Stomach (tissue), 4 donors: ENCODE measurements at regions not wholly inside any gene's neighbourhood (a gene's known extent, or its start where the extent isn't known, plus 50 kb on each side); places are given as distances from the start of the nearest gene placed in this dataset.

ENCODE experiments used
- CTCF ChIP-seq, 7 experiments: fragments of 450-650 bp in 4 of 7; fragments of 200-600 bp in 3 of 7; sonication (generic) in 3 of 7; IDR thresholded peaks; one replicate each; pipeline ENCODE4 v1.5.1; 2016 to 2019; ENCODE audit warnings: antibody characterized with exemption in 7 of 7, control low read depth in 2 of 7, mild to moderate bottlenecking in 1 of 7
- POLR2A ChIP-seq, 4 donors: fragments of 450-650 bp; IDR thresholded peaks; one replicate each; pipeline ENCODE4 v1.6.1; 2016; ENCODE audit warnings: antibody characterized with exemption in 4 of 4, control low read depth in 2 of 4, mild to moderate bottlenecking in 1 of 4, moderate library complexity in 1 of 4
- POLR2AphosphoS5 ChIP-seq, 3 donors: sonication (generic); formaldehyde crosslinking; IDR thresholded peaks; one replicate each; pipeline ENCODE4 v1.6.1; 2016; ENCODE audit warnings: antibody characterized with exemption in 3 of 3

GRCh38 chr9:106310782-106311181 is 552.2 kb upstream of the ZNF462 start:
- TF ChIP-seq POLR2A (IDR thresholded peaks at IDR 0.05): no peak
- no peak for TF ChIP-seq CTCF (IDR thresholded peaks at IDR 0.05)
- TF ChIP-seq POLR2AphosphoS5 (IDR thresholded peaks at IDR 0.05): no peak
